ENCODE measurements at regions not wholly inside any gene's neighbourhood (a gene's known extent, or its start where the extent isn't known, plus 50 kb on each side); places are given as distances from the start of the nearest gene placed in this dataset.

DNA sequence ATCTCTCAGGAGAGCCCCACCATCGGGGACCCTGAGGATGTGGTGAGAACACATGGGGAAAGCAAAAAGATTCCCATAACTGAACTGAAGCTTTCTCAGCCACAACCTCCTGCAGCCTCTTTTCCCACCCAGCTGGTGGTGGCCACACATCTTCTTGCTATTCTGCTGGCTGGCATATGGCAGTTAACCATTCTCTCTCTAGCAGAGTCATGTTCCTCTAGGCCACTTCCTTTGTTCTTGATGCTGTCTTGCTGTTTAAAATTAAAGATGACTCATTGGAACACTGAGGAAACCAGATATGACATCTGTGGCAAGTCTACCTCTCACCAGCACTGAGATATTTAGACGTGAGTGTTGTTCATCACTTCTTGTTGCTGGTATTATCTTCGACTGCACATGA lies 180.3 kb upstream of the ROBO2 start:
- TF ChIP-seq POLR2A (IDR thresholded peaks at IDR 0.05; ENCODE audit: low read depth, low read length) (no peak), POU2F2 (IDR thresholded peaks at IDR 0.05; ENCODE audit: low read depth, low read length) (no peak), TAF1 (IDR thresholded peaks at IDR 0.05; ENCODE audit: low read depth, low read length) (no peak), POLR2AphosphoS5 (IDR thresholded peaks at IDR 0.05; ENCODE audit: low read depth, low read length) (no peak), PAX5 (IDR thresholded peaks at IDR 0.05; ENCODE audit: insufficient read depth, low read length, severe bottlenecking) (no peak), SPI1 (IDR thresholded peaks at IDR 0.05; ENCODE audit: low read depth, low read length) (no peak)
